Peyer's patch (tissue), 4 donors: ENCODE measurements at regions not wholly inside any gene's neighbourhood (a gene's known extent, or its start where the extent isn't known, plus 50 kb on each side); places are given as distances from the start of the nearest gene placed in this dataset.
A peak's percentile ranks its signal among the peaks of the same experiment; 100 is the strongest.

Experiments
- DNase-seq, 3 donors: peaks; one replicate each; pipeline ENCODE4 v3.0.0-alpha.2; 2017 to 2019
- H3K27ac ChIP-seq, 4 donors: fragments of 200-600 bp; sonication (generic); one replicate each; pipeline ENCODE4 v1.5.1; 2016 to 2019
- H3K27me3 ChIP-seq, 2 donors: fragments of 200-600 bp; sonication (generic); one replicate each; pipeline ENCODE4 v1.5.1; 2019
- H3K36me3 ChIP-seq, 3 donors: fragments of 200-600 bp; sonication (generic); one replicate each; pipeline ENCODE4 v1.5.1; 2016 to 2019
- H3K4me1 ChIP-seq, 4 donors: fragments of 200-600 bp; sonication (generic); one replicate each; pipeline ENCODE4 v1.5.1; 2016 to 2019
- H3K4me3 ChIP-seq, 4 donors: fragments of 200-600 bp; sonication (generic); 1 replicate in 3 of 4; 2 replicates in 1 of 4; pipeline ENCODE4 v1.5.1; 2016 to 2019; ENCODE audit warnings: mild to moderate bottlenecking in 1 of 4
- H3K9me3 ChIP-seq, 4 donors: fragments of 200-600 bp; sonication (generic); one replicate each; pipeline ENCODE4 v1.5.1; 2016 to 2019; ENCODE audit warnings: mild to moderate bottlenecking in 1 of 4
- POLR2A ChIP-seq, 2 donors: fragments of 450-650 bp; IDR thresholded peaks; one replicate each; pipeline ENCODE4 v1.5.1; 2017; ENCODE audit warnings: antibody characterized with exemption in 2 of 2, mild to moderate bottlenecking in 2 of 2, moderate library complexity in 2 of 2
- TF ChIP-seq, protein P1 (sequence below), 6 experiments: fragments of 450-650 bp in 4 of 6; fragments of 200-600 bp in 2 of 6; sonication (generic) in 1 of 6; IDR thresholded peaks; one replicate each; pipeline ENCODE4 v1.5.1; 2017 to 2019; ENCODE audit warnings: antibody characterized with exemption in 6 of 6, mild to moderate bottlenecking in 3 of 6, moderate library complexity in 1 of 6

DNA sequence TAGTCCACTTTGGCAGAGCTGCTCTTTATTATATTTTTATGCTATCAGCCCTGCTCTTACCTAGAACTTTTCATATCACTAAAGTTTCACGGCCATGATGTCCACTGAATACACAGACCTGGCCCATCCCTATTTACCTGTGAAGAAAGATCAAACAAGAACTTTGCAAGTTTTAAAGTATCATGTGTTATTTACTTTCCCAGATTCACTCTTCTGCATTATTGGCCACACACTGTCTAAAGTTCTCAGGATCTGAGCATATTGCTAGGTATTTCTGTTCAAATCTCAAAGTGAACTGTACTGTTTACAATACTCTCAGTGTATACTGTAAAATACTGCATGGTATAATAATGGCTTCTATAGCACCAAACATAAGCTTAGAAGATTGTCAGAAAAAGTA lies 405.2 kb downstream of the KLF12 start:
- Histone ChIP-seq H3K4me1 (no peaks in the 10 kb centered on the region), H3K27ac (no peak overlapping the region), H3K9me3 (no peaks in the 10 kb centered on the region), H3K27me3 (no peaks in the 10 kb centered on the region), H3K36me3 (no peaks in the 10 kb centered on the region), H3K4me3 (no peak overlapping the region)
- no peak for DNase-seq
- TF ChIP-seq, protein P1, sequence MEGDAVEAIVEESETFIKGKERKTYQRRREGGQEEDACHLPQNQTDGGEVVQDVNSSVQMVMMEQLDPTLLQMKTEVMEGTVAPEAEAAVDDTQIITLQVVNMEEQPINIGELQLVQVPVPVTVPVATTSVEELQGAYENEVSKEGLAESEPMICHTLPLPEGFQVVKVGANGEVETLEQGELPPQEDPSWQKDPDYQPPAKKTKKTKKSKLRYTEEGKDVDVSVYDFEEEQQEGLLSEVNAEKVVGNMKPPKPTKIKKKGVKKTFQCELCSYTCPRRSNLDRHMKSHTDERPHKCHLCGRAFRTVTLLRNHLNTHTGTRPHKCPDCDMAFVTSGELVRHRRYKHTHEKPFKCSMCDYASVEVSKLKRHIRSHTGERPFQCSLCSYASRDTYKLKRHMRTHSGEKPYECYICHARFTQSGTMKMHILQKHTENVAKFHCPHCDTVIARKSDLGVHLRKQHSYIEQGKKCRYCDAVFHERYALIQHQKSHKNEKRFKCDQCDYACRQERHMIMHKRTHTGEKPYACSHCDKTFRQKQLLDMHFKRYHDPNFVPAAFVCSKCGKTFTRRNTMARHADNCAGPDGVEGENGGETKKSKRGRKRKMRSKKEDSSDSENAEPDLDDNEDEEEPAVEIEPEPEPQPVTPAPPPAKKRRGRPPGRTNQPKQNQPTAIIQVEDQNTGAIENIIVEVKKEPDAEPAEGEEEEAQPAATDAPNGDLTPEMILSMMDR (IDR thresholded peaks at IDR 0.05), result no peak
- no peak for TF ChIP-seq POLR2A (IDR thresholded peaks at IDR 0.05)

DNA sequence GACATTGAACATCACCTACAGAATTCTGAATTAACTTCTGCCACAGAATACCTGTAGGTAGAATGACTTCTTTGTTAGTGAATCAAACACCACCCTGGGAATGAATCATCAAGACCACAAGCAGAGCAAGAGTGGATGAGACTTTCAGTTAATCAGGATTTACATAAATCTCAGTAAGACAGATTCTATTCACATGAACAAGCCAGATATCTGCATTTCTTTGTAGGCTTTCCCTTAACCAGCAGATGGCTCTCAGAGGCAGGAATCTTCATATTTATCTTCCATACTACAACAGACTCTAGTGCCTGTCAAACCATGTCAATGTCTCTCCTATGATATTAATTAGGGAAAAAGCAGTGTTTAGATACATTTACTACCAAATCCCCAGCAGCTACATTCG lies 412.1 kb downstream of the KLF12 start:
- Histone ChIP-seq H3K36me3 (no peaks in the 10 kb centered on the region), H3K9me3 (no peaks in the 10 kb centered on the region), H3K27me3 (no peaks in the 10 kb centered on the region), H3K4me1 (peaks cover 0 to 4% (median 0%) of the 10 kb centered on the region in 4 donors), H3K27ac (no peak overlapping the region), H3K4me3 (no peak overlapping the region)
- no peak for DNase-seq
- no peak for TF ChIP-seq POLR2A (IDR thresholded peaks at IDR 0.05)
- TF ChIP-seq, protein P1 (IDR thresholded peaks at IDR 0.05), result peak in 3 of 6 experiments; percentile 20 to 38 (median 23)

DNA sequence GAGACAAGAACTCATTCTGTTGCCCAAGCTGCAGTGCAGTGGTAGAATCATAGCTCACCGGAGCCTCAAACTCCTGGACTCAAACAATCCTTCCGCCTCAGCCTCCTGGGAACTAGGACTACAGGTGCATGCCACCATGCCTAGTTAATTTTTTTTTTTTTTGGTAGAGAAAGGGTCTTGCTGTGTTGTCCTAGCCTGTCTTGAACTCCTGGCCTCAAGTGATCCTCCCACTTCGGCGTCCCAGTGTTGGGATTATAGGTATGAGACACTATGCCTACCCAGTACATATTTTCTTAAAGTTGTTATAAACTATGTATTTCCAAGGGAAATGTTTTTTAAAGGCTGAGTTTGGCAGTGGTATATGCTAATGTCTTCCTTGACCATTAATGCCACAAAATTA lies 412.6 kb downstream of the KLF12 start:
- TF ChIP-seq, protein P1 (IDR thresholded peaks at IDR 0.05), result no peak
- no peak for TF ChIP-seq POLR2A (IDR thresholded peaks at IDR 0.05)
- peaks cover 0 to 9% (median 0%) of the 10 kb centered on the region in 4 donors for H3K4me1 ChIP-seq
- H3K36me3 ChIP-seq, result no peaks in the 10 kb centered on the region
- DNase-seq, result no peak
- H3K9me3 ChIP-seq, result no peaks in the 10 kb centered on the region
- no peak overlapping the region for H3K27ac ChIP-seq
- no peak overlapping the region for H3K4me3 ChIP-seq
- H3K27me3 ChIP-seq, result no peaks in the 10 kb centered on the region

DNA sequence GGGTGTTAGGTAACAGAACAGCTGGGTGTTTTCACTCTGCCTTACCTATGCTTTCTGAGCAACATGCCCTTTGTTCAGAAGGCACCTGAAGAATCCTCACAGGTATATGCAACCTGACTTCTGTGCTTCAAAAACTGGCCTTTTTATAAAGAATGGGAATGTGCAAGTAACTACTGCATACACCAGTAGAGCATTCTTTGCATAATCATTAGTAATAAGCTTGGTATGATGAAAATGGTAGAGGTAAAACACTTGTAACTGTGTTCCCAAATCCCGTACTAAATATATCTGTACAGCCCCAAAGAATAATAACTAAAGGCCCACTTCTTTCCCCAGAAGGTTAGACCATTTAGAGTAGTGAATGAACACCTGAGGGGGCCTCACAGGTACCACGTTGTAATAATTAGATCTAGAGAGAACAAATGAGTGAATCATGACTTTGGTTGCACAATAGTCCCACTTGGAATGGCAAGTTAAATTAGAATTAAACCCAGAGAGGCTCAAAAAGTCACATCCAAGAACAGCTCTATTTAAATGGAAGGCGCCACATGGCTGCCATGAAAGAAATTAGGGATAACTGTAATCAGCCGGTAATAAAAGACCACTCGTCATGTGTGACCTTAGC lies 413.9 kb downstream of the KLF12 start:
- no peak for DNase-seq
- Histone ChIP-seq H3K36me3 (no peaks in the 10 kb centered on the region), H3K4me1 (peaks cover 0 to 9% (median 0%) of the 10 kb centered on the region in 4 donors), H3K27ac (no peak overlapping the region), H3K27me3 (no peaks in the 10 kb centered on the region), H3K9me3 (no peaks in the 10 kb centered on the region), H3K4me3 (no peak overlapping the region)
- TF ChIP-seq, protein P1 (IDR thresholded peaks at IDR 0.05), result no peak
- no peak for TF ChIP-seq POLR2A (IDR thresholded peaks at IDR 0.05)

DNA sequence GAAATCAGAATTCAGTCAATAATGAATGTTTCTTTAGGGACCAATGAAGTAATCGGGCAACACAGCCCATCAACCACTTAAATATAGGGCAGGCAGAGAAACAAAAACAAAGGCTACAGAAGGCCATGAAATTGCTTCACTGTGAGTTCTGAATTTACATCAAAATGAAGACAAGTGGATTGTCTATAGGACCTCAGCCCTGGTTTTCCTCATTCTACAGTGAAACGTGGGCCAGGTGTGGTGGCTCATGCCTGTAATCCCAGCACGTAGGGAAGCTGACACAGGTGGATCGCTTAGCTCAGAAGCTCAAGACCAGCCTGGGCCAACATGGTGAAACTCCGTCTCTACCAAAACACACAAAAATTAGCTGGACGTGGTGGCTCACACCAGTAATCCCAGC lies 416.0 kb downstream of the KLF12 start:
- no peaks in the 10 kb centered on the region for H3K27me3 ChIP-seq
- no peak for TF ChIP-seq POLR2A (IDR thresholded peaks at IDR 0.05)
- TF ChIP-seq, protein P1 (IDR thresholded peaks at IDR 0.05), result no peak
- H3K36me3 ChIP-seq, result peaks cover 0 to 5% (median 0%) of the 10 kb centered on the region in 3 donors

More for the DNA sequence above, 416.0 kb downstream of the KLF12 start:
- Histone ChIP-seq H3K27ac (no peak overlapping the region), H3K4me1 (peaks cover 0 to 9% (median 0%) of the 10 kb centered on the region in 4 donors), H3K9me3 (no peaks in the 10 kb centered on the region), H3K4me3 (no peak overlapping the region)
- no peak for DNase-seq
